ENCODE measurements at regions not wholly inside any gene's neighbourhood (a gene's known extent, or its start where the extent isn't known, plus 50 kb on each side); places are given as distances from the start of the nearest gene placed in this dataset.

DNA sequence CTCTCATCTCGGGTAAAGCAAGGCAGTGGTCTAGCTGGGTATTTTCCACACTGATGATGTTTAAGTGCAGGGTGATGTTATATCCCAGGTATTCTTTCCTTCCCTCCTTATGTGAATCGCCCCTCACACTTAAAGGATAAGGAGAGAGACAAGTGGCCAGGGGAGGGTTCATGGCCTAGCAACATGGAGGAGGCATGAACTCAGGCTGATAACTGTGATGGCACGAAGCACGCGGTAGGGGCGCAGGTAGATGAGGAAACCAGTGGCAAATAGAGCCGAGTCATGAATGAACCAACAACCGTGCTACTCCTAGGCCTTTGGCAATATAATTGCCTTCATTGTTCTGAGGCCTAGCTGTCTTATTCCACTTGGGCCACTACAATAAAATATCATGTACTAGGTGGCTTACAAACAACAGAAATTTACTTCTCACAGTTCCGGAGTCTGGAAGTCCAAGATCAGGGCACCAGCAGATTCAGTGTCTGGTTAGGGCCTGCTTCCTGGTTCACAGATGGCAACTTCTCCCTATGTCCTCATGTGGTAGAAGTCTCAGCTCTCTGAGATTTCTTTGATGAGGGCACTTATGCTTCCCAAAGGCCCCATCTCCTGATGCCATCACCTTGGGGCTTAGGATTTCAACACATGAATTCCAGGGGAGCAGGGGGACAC is 56.0 kb upstream of the PIK3CG start:
- no peak for DNase-seq (ENCODE audit: low spot score)

GRCh38 chr7:106811472-106811871 is 53.6 kb upstream of the PIK3CG start:
- DNase-seq (ENCODE audit: low spot score), result no peak

DNA sequence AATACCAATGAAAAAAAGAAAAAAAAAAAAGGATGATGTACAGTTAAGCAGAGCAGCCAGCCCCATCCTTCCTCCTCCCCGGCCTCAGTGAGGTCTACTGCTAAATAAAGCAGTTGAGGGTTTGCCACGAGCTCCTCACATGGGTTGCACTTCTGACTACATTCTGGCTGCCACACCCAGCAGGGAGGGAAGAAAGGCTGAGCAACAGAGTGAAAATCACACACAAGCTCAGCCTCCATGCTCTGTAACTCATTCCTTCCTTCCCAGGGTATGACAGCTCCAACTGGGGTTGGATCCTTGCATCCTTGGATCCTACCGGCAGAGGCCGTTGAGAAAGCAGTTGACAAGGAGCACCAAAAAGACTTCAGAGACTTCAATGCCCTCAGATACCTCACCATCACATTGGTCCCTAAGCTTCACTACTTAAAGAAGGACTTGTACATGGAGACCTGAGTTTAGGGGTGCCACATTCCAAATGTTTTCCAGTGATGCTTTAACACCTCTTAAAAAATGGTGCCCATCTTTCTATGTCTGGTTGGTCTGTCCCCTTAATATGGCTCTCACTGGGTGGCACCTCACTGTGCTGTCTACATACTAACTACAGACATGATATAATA is 52.9 kb upstream of the PIK3CG start:
- DNase-seq (ENCODE audit: low spot score), result no peak

GRCh38 chr7:106813705-106814305 is 51.3 kb upstream of the PIK3CG start:
- no peak for DNase-seq (ENCODE audit: low spot score)

GRCh38 chr7:106814887-106815286 is 50.2 kb upstream of the PIK3CG start:
- no peak for DNase-seq (ENCODE audit: low spot score)

Measured in mucosa of gallbladder (tissue), 1 donor.